Adrenal gland (tissue), 5 donors: ENCODE measurements at regions not wholly inside any gene's neighbourhood (a gene's known extent, or its start where the extent isn't known, plus 50 kb on each side); places are given as distances from the start of the nearest gene placed in this dataset.

Source experiments
- POLR2A ChIP-seq, 2 donors: fragments of 450-650 bp; IDR thresholded peaks; one replicate each; pipeline ENCODE4 v1.6.1; 2017; ENCODE audit warnings: antibody characterized with exemption in 2 of 2, mild to moderate bottlenecking in 2 of 2, moderate library complexity in 1 of 2
- TF ChIP-seq, protein P1 (sequence below), 6 experiments: fragments of 450-650 bp in 4 of 6; fragments of 200-600 bp in 2 of 6; sonication (generic) in 1 of 6; IDR thresholded peaks; 1 replicate in 5 of 6; 2 replicates in 1 of 6; pipeline versions ENCODE4 v1.5.1 to v1.8.0; 2016 to 2021; ENCODE audit warnings: antibody characterized with exemption in 6 of 6, mild to moderate bottlenecking in 2 of 6, moderate library complexity in 1 of 6
- donor health status: DM: no; HTN: no; CAD: no.

DNA sequence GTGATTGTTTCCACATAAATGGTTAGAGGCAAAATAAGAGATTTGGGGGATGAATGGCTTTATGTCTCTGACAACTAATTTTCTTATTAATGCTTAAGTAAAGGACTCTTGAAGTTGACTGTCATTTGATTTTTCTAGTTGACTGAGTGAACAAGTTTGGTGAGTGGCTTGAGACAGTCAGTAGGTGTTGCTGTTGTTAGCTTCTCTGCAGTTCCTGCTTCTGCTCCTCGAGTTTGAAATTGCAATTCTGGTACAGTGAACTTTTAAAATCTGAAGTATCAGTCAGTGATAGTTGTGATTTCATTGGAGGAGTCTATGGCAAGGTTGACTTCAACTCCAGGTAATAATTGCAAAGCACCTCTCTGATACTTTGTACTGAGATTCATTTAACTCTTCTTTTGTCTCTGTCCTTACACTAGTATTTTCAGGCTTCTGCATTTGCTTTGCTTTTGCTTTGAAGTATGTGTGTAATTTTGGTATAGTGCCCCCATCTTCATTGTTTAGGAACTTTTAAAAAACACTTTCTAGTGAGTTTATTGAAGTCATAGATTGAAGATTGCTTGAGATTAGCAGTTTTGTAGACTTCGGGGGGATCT is 415.5 kb downstream of the PCNX1 start:
- TF ChIP-seq, protein P1, sequence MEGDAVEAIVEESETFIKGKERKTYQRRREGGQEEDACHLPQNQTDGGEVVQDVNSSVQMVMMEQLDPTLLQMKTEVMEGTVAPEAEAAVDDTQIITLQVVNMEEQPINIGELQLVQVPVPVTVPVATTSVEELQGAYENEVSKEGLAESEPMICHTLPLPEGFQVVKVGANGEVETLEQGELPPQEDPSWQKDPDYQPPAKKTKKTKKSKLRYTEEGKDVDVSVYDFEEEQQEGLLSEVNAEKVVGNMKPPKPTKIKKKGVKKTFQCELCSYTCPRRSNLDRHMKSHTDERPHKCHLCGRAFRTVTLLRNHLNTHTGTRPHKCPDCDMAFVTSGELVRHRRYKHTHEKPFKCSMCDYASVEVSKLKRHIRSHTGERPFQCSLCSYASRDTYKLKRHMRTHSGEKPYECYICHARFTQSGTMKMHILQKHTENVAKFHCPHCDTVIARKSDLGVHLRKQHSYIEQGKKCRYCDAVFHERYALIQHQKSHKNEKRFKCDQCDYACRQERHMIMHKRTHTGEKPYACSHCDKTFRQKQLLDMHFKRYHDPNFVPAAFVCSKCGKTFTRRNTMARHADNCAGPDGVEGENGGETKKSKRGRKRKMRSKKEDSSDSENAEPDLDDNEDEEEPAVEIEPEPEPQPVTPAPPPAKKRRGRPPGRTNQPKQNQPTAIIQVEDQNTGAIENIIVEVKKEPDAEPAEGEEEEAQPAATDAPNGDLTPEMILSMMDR (IDR thresholded peaks at IDR 0.05) = peak; percentile 15 to 58 (median 45)
- TF ChIP-seq POLR2A (IDR thresholded peaks at IDR 0.05) = no peak
